ENCODE measurements at regions not wholly inside any gene's neighbourhood (a gene's known extent, or its start where the extent isn't known, plus 50 kb on each side); places are given as distances from the start of the nearest gene placed in this dataset.

DNA sequence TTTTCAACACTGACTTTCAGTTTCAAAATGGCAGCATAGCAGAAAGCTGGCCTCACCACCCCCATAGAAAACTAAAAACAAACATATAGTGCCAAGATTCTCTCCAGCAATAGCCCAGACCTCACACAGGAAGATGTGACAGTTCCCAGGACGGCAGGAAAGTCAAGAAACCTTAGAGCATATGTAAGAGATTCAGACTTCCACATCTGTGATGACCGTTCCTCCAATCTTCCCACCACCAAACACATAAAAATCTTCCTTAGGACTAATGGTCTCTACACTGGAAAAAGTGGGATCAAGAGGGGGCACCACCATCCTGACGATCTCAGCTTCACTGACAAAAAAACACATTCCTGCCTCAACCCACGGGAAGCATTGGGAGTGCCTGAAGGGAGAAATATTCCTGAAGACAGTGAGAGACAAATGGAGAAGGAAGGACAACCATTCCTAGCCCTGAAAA, 134.1 kb upstream of the CPXCR1 start:
- H3K4me1 Mint-ChIP-seq (ENCODE audit: insufficient read depth, unreplicated experiment) = no peaks in the 10 kb centered on the region
- ChIA-PET CTCF (interaction anchor here (0.6 to 2.3 kb wide), 13 partner anchors 9 to 1338 kb away, joined by 3 to 15 read pairs (median 4); no protein-coding TSS in a partner anchor), POLR2A (no interaction called here)
- H3K27ac Mint-ChIP-seq (ENCODE audit: low read depth, unreplicated experiment) = peak overlapping the region; percentile 5
- no TSS peak for BruUV-seq (replicated peaks)
- no peaks in the 10 kb centered on the region for H3K9me3 Mint-ChIP-seq (ENCODE audit: unreplicated experiment)
- no peak overlapping the region for H3K4me3 Mint-ChIP-seq (ENCODE audit: unreplicated experiment)
- TF ChIP-seq, protein P1, sequence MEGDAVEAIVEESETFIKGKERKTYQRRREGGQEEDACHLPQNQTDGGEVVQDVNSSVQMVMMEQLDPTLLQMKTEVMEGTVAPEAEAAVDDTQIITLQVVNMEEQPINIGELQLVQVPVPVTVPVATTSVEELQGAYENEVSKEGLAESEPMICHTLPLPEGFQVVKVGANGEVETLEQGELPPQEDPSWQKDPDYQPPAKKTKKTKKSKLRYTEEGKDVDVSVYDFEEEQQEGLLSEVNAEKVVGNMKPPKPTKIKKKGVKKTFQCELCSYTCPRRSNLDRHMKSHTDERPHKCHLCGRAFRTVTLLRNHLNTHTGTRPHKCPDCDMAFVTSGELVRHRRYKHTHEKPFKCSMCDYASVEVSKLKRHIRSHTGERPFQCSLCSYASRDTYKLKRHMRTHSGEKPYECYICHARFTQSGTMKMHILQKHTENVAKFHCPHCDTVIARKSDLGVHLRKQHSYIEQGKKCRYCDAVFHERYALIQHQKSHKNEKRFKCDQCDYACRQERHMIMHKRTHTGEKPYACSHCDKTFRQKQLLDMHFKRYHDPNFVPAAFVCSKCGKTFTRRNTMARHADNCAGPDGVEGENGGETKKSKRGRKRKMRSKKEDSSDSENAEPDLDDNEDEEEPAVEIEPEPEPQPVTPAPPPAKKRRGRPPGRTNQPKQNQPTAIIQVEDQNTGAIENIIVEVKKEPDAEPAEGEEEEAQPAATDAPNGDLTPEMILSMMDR (IDR thresholded peaks at IDR 0.05; ENCODE audit: unreplicated experiment) = no peak
- H3K27me3 Mint-ChIP-seq (ENCODE audit: insufficient read depth, unreplicated experiment) = no peaks in the 10 kb centered on the region
- no peaks in the 10 kb centered on the region for H3K36me3 Mint-ChIP-seq (ENCODE audit: insufficient read depth, unreplicated experiment)
- DNase-seq (ENCODE audit: unreplicated experiment) = peak; percentile 0
- intact Hi-C loops (cut with micrococcal nuclease) = loop anchor here (1.0 to 2.0 kb wide), 5 partner anchors 188 to 1274 kb away; no protein-coding TSS in a partner anchor

DNA sequence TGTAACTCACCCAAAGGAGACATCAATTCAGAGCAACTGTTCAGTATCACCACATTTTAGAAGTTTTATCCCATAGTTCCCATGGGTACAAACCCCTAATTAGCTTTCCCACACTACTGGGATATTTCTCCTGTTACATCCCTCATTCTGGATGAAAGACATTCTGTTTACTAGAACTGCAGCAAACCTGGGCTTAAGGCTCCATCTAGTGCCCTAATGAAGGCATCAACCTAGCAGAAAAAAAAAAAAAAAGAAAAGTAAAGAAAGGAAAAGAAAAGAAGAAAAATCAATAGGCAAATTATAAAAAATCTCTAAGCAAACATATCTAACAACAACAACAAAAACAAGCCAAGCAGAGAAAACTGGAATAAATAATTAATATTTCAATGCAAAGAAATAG, 133.7 kb upstream of the CPXCR1 start:
- intact Hi-C loops (cut with micrococcal nuclease) = loop anchor here (1.0 to 2.0 kb wide), 5 partner anchors 188 to 1275 kb away; no protein-coding TSS in a partner anchor
- Mint-ChIP-seq H3K4me3 (ENCODE audit: unreplicated experiment) (no peak overlapping the region), H3K27me3 (ENCODE audit: insufficient read depth, unreplicated experiment) (no peaks in the 10 kb centered on the region)

DNA sequence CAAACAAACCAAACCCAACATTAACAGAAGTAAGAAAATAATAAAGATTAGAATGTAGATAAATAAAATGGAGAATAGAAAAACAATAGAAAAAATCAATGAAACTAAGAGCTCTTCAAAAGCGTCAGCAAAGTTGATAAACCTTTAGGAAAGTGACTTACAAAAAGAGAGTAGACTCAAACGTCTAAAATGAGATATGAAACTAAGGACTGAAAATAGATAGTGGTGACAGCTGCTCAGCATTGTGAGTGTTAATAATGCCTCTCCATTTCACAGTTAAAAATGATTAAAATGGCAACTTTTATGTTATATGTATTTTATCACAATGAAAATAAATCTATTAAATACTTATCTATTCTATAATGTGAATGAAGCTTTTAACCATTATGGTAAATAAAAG, 125.7 kb upstream of the CPXCR1 start:
- H3K27ac Mint-ChIP-seq (ENCODE audit: low read depth, unreplicated experiment) = no peak overlapping the region
- no TSS peak for BruUV-seq (replicated peaks)
- no peaks in the 10 kb centered on the region for H3K4me1 Mint-ChIP-seq (ENCODE audit: insufficient read depth, unreplicated experiment)
- CTCF ChIA-PET = no interaction called here
- POLR2A ChIA-PET = no interaction called here
- no peaks in the 10 kb centered on the region for H3K36me3 Mint-ChIP-seq (ENCODE audit: insufficient read depth, unreplicated experiment)
- no peak for DNase-seq (ENCODE audit: unreplicated experiment)
- intact Hi-C loops (cut with micrococcal nuclease) = no loop called here
- no peaks in the 10 kb centered on the region for H3K9me3 Mint-ChIP-seq (ENCODE audit: unreplicated experiment)
- no peaks in the 10 kb centered on the region for H3K27me3 Mint-ChIP-seq (ENCODE audit: insufficient read depth, unreplicated experiment)
- H3K4me3 Mint-ChIP-seq (ENCODE audit: unreplicated experiment) = no peak overlapping the region
- TF ChIP-seq, protein P1 (IDR thresholded peaks at IDR 0.05; ENCODE audit: unreplicated experiment) = no peak

More for the DNA sequence above, 133.7 kb upstream of the CPXCR1 start:
- Mint-ChIP-seq H3K9me3 (ENCODE audit: unreplicated experiment) (no peaks in the 10 kb centered on the region), H3K27ac (ENCODE audit: low read depth, unreplicated experiment) (no peak overlapping the region), H3K36me3 (ENCODE audit: insufficient read depth, unreplicated experiment) (no peaks in the 10 kb centered on the region), H3K4me1 (ENCODE audit: insufficient read depth, unreplicated experiment) (no peaks in the 10 kb centered on the region)
- TF ChIP-seq, protein P1 (IDR thresholded peaks at IDR 0.05; ENCODE audit: unreplicated experiment) = peak; percentile 44
- POLR2A ChIA-PET = no interaction called here
- CTCF ChIA-PET = interaction anchor here (0.6 to 2.3 kb wide), 11 partner anchors 10 to 1338 kb away, joined by 3 to 15 read pairs (median 3); no protein-coding TSS in a partner anchor
- peak; percentile 55 for DNase-seq (ENCODE audit: unreplicated experiment)
- BruUV-seq (replicated peaks) = no TSS peak

- Mint-ChIP-seq H3K4me3 (ENCODE audit: unreplicated experiment) (no peak overlapping the region), H3K9me3 (ENCODE audit: unreplicated experiment) (no peaks in the 10 kb centered on the region), H3K4me1 (ENCODE audit: insufficient read depth, unreplicated experiment) (no peaks in the 10 kb centered on the region), H3K27ac (ENCODE audit: low read depth, unreplicated experiment) (no peak overlapping the region), H3K36me3 (ENCODE audit: insufficient read depth, unreplicated experiment) (no peaks in the 10 kb centered on the region), H3K27me3 (ENCODE audit: insufficient read depth, unreplicated experiment) (peaks cover 19% of the 10 kb centered on the region)
- TF ChIP-seq, protein P1 (IDR thresholded peaks at IDR 0.05; ENCODE audit: unreplicated experiment) = no peak
- ChIA-PET CTCF (no interaction called here), POLR2A (no interaction called here)
- intact Hi-C loops (cut with micrococcal nuclease) = no loop called here
- no peak for DNase-seq (ENCODE audit: unreplicated experiment)
- BruUV-seq (replicated peaks) = no TSS peak
Observed at GRCh38 chrX:88655460-88655859, 91.6 kb upstream of the CPXCR1 start.

Measured in MCF 10A (cell line).